HCT116 (cell line): ENCODE measurements at regions not wholly inside any gene's neighbourhood (a gene's known extent, or its start where the extent isn't known, plus 50 kb on each side); places are given as distances from the start of the nearest gene placed in this dataset.
A peak's percentile ranks its signal among the peaks of the same experiment; 100 is the strongest.
"Not testable (repeated sequence)": the region's sequence is repeated elsewhere in the genome, so short reads cannot be mapped to it uniquely, and the experiment has no call there.

Experiments used
- ATAC-seq: fragments of 200-7000 bp; cut with Tn5 transposase; 2 replicates; pipeline ENCODE4 v1.9.1; 2020; ENCODE audit warnings: mild to moderate bottlenecking, moderate library complexity
- BruUV-seq: library from RNA; stranded (reverse); fragments of 400-500 nt; replicated peaks from 2 replicates; lab custom pipeline; 2021; lab: Mats Ljungman, UMichigan
- CTCF ChIA-PET: fragments of 300-600 bp; sonication (Branson Sonifier 250); formaldehyde crosslinking; loops from one replicate; lab custom pipeline; 2021; ENCODE audit warnings: antibody characterized with exemption; lab: Charles Lee
- POLR2A ChIA-PET: fragments of 300-600, 350-600 bp; sonication (Branson Sonifier 250); formaldehyde crosslinking; loops from one replicate; lab custom pipeline; 2021; ENCODE audit warnings: antibody characterized with exemption; lab: Charles Lee
- RAD21 ChIA-PET, 2 experiments: fragments of 300-600 bp; sonication (Branson Sonifier 250); formaldehyde crosslinking; loops; one replicate each; lab custom pipeline; 2023; ENCODE audit warnings: low total read pairs in 2 of 2; ENCODE audit not compliant: uncharacterized antibody in 2 of 2, unreplicated experiment in 2 of 2, low non-redundant PET in 1 of 2; lab: Charles Lee
- DNase-seq: peaks from one replicate; pipeline ENCODE4 v3.0.0-alpha.2; 2010; ENCODE audit warnings: low read depth, low spot score
- H2AFZ ChIP-seq: fragments of 200-600 bp; shearing (Covaris generic), sonication (generic); 2 replicates; pipeline ENCODE4 v1.6.1; 2017; ENCODE audit warnings: low read depth, mixed run types, mixed read lengths, antibody characterized with exemption, low read length; ENCODE audit not compliant: poor library complexity, severe bottlenecking
- H3K27ac ChIP-seq: 2 replicates; pipeline ENCODE4 v1.5.1; 2012; ENCODE audit warnings: low read depth, low read length
- H3K27me3 ChIP-seq: fragments of 200-600 bp; sonication (generic); 2 replicates; pipeline ENCODE4 v1.6.1; 2016; ENCODE audit warnings: mixed run types, low read length, mixed read lengths; ENCODE audit not compliant: insufficient read depth
- H3K36me3 ChIP-seq, 2 experiments: fragments of 200-500 bp in 1 of 2; fragments of 200-600 bp in 1 of 2; sonication (Bioruptor generic) in 1 of 2; sonication (generic) in 1 of 2; 2 replicates each; pipeline versions ENCODE4 v1.5.1 to v1.6.1; 2014 to 2016; ENCODE audit warnings: low read length in 2 of 2, inconsistent platforms in 1 of 2, mixed read lengths in 1 of 2, mixed run types in 1 of 2; ENCODE audit not compliant: insufficient read depth in 2 of 2, control insufficient read depth in 1 of 2
- H3K4me1 ChIP-seq, 2 experiments: fragments of 200-600 bp in 1 of 2; sonication (generic) in 1 of 2; 2 replicates each; pipeline versions ENCODE4 v1.5.1 to v1.6.1; 2012 to 2017; ENCODE audit warnings: low read length in 2 of 2, inconsistent platforms in 1 of 2, mild to moderate bottlenecking in 1 of 2, mixed read lengths in 1 of 2, mixed run types in 1 of 2, moderate library complexity in 1 of 2; ENCODE audit not compliant: insufficient read depth in 2 of 2, control insufficient read depth in 1 of 2
- H3K4me2 ChIP-seq: fragments of 200-600 bp; sonication (generic); 2 replicates; pipeline ENCODE4 v1.6.1; 2017; ENCODE audit warnings: mixed run types, low read length, mixed read lengths
- H3K4me3 ChIP-seq, 2 experiments: fragments of 200-600 bp in 1 of 2; sonication (generic) in 1 of 2; replicated peaks in 1 of 2; 2 replicates each; pipeline ENCODE4 v1.5.1; 2011 to 2016; ENCODE audit warnings: low read length in 2 of 2, control low read depth in 1 of 2, low read depth in 1 of 2, mild to moderate bottlenecking in 1 of 2, mixed read lengths in 1 of 2, mixed run types in 1 of 2
- H3K79me2 ChIP-seq: fragments of 200-600 bp; sonication (generic); 2 replicates; pipeline ENCODE4 v1.6.1; 2017; ENCODE audit warnings: mild to moderate bottlenecking, mixed run types, low read length, moderate library complexity, mixed read lengths; ENCODE audit not compliant: insufficient read depth
- H3K9ac ChIP-seq: fragments of 200-600 bp; sonication (generic); 2 replicates; pipeline ENCODE4 v1.6.1; 2016; ENCODE audit warnings: low read length, mixed read lengths
- H3K9me2 ChIP-seq: fragments of 200-600 bp; sonication (generic), shearing (Covaris generic); 2 replicates; pipeline ENCODE4 v1.6.1; 2017; ENCODE audit warnings: mixed run types, mild to moderate bottlenecking, moderate library complexity; ENCODE audit not compliant: insufficient read depth
- H3K9me3 ChIP-seq, 2 experiments: fragments of 200-500 bp in 1 of 2; fragments of 200-600 bp in 1 of 2; sonication (Bioruptor generic) in 1 of 2; sonication (generic) in 1 of 2; 2 replicates each; pipeline ENCODE4 v1.6.1; 2014 to 2017; ENCODE audit warnings: low read length in 2 of 2, mixed read lengths in 2 of 2, inconsistent platforms in 1 of 2, low read depth in 1 of 2, mild to moderate bottlenecking in 1 of 2, mixed run types in 1 of 2, moderate library complexity in 1 of 2; ENCODE audit not compliant: control insufficient read depth in 1 of 2, insufficient read depth in 1 of 2
- H4K20me1 ChIP-seq: fragments of 200-600 bp; sonication (generic), shearing (Covaris generic); 2 replicates; pipeline ENCODE4 v1.6.1; 2017; ENCODE audit warnings: mixed run types, mild to moderate bottlenecking, moderate library complexity; ENCODE audit not compliant: insufficient read depth
- EGR1 ChIP-seq: IDR thresholded peaks from 2 replicates; pipeline ENCODE4 v1.6.1; 2012; ENCODE audit warnings: low read depth
- EZH2 ChIP-seq: fragments of 200-600 bp; sonication (generic); IDR thresholded peaks from 2 replicates; pipeline ENCODE4 v1.6.1; 2017; ENCODE audit warnings: antibody characterized with exemption, mixed run types
- SIN3A ChIP-seq: IDR thresholded peaks from 2 replicates; pipeline ENCODE4 v1.6.1; 2012; ENCODE audit warnings: low read depth
- intact Hi-C: fragments of 100-400 bp; cut with micrococcal nuclease; formaldehyde crosslinking; loops from 2 replicates; pipeline ENCODE4 v1.10.0; 2022
- TF ChIP-seq, protein P1 (sequence below), 3 experiments: fragments of 200-600 bp in 1 of 3; sonication (generic) in 1 of 3; IDR thresholded peaks in 2 of 3; conservative IDR thresholded peaks in 1 of 3; 2 replicates each; pipeline ENCODE4 v1.5.1; 2012 to 2017; ENCODE audit warnings: low read depth in 2 of 3, low read length in 2 of 3, antibody characterized with exemption in 1 of 3, borderline replicate concordance in 1 of 3, control low read depth in 1 of 3, mild to moderate bottlenecking in 1 of 3, mixed read lengths in 1 of 3, mixed run types in 1 of 3, moderate library complexity in 1 of 3; ENCODE audit not compliant: insufficient read depth in 1 of 3

DNA sequence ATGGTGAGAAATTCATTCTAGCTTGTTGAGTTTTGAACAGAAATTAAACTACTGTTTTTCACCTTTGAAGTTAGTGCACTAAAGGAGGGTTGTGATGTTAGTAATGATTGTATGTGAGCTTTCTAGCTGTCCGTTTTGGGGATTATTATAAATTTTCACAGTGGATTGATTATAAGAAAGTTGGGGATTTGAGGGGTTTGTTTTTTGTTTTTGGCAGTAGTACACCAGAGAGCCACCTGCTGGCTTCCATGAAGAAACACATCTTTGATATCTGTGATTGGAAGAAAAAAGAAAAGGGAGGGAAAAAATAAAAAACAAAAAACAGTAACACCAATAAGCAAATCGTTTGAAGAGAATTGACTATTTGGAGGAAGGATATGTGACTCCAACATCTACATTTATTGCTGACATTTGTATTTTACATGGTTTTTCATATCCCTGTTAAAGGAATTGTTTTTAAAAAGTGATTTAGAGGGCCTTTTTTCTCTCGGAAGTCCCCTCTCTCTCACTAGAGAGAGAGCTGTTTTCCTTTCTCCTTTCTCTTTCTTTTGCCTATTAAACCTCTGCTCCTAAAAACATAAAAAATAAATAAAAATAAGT lies 1469.5 kb upstream of the GOT2 start:
- no peak for ATAC-seq

DNA sequence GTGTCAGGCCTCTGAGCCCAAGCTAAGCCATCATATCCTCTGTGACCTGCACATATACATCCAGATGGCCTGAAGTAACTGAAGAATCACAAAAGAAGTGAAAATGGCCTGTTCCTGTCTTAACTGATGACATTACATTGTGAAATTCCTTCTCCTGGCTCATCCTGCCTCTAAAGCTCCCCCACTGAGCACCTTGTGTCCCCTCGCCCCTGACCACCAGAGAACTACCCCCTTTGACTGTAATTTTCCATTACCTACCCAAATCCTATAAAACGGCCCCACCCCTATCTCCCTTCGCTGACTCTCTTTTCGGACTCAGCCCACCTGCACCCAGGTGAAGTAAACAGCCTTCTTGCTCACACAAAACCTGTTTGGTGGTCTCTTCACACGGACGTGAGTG lies 1466.6 kb upstream of the GOT2 start:
- H3K79me2 ChIP-seq, H3K27me3 ChIP-seq, POLR2A ChIA-PET, DNase-seq, H3K9ac ChIP-seq, CTCF ChIA-PET, H3K36me3 ChIP-seq, ATAC-seq, H3K4me1 ChIP-seq, RAD21 ChIA-PET, H3K9me3 ChIP-seq, H3K27ac ChIP-seq, H4K20me1 ChIP-seq, H3K9me2 ChIP-seq, H3K4me2 ChIP-seq, intact Hi-C loops, H2AFZ ChIP-seq, H3K4me3 ChIP-seq, BruUV-seq: not testable (repeated sequence)

More for the DNA sequence above, 1469.5 kb upstream of the GOT2 start:
- Histone ChIP-seq H3K4me2 (no peak overlapping the region), H3K27ac (no peak overlapping the region), H3K36me3 (no peaks in the 10 kb centered on the region), H3K27me3 (no peaks in the 10 kb centered on the region), H3K4me1 (no peaks in the 10 kb centered on the region), H4K20me1 (no peaks in the 10 kb centered on the region), H3K9me2 (no peaks in the 10 kb centered on the region), H2AFZ (no peak overlapping the region), H3K79me2 (no peaks in the 10 kb centered on the region), H3K9me3 (peaks cover 0 to 17% of the 10 kb centered on the region in 2 experiments; a peak in 2 of 4 replicates), H3K9ac (no peak overlapping the region), H3K4me3 (no peak overlapping the region)
- intact Hi-C loops = no loop called here
- TF ChIP-seq EGR1 (no peak), SIN3A (no peak), EZH2 (no peak)
- TF ChIP-seq, protein P1, sequence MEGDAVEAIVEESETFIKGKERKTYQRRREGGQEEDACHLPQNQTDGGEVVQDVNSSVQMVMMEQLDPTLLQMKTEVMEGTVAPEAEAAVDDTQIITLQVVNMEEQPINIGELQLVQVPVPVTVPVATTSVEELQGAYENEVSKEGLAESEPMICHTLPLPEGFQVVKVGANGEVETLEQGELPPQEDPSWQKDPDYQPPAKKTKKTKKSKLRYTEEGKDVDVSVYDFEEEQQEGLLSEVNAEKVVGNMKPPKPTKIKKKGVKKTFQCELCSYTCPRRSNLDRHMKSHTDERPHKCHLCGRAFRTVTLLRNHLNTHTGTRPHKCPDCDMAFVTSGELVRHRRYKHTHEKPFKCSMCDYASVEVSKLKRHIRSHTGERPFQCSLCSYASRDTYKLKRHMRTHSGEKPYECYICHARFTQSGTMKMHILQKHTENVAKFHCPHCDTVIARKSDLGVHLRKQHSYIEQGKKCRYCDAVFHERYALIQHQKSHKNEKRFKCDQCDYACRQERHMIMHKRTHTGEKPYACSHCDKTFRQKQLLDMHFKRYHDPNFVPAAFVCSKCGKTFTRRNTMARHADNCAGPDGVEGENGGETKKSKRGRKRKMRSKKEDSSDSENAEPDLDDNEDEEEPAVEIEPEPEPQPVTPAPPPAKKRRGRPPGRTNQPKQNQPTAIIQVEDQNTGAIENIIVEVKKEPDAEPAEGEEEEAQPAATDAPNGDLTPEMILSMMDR (IDR thresholded peaks at IDR 0.05 in 2 of 3, conservative IDR thresholded peaks at IDR 0.05 in 1 of 3; ENCODE audit: borderline replicate concordance in 1 of 3, insufficient read depth in 1 of 3, low read depth in 2 of 3, low read length in 2 of 3) = peak in 1 of 3 experiments; percentile 22; a peak in 3 of 6 replicates
- no TSS peak for BruUV-seq
- RAD21 ChIA-PET = no interaction called here
- POLR2A ChIA-PET = no interaction called here
- CTCF ChIA-PET = no interaction called here
- DNase-seq = no peak
